IMR-90 (cell line): ENCODE measurements at regions not wholly inside any gene's neighbourhood (a gene's known extent, or its start where the extent isn't known, plus 50 kb on each side); places are given as distances from the start of the nearest gene placed in this dataset.
A peak's percentile ranks its signal among the peaks of the same experiment; 100 is the strongest.

ENCODE experiments used
- ATAC-seq: fragments of 200-7000 bp; cut with Tn5 transposase; 2 replicates; pipeline ENCODE4 v1.9.1; 2020; ENCODE audit warnings: low read depth, mild to moderate bottlenecking, moderate library complexity
- BruUV-seq: library from RNA; stranded (reverse); fragments of 400-500 nt; replicated peaks from 2 replicates; lab custom pipeline; 2021; lab: Mats Ljungman, UMichigan
- CTCF ChIA-PET: fragments of 300-600 bp; formaldehyde crosslinking; extraction: SDS; loops from one replicate; lab custom pipeline; 2021; ENCODE audit warnings: antibody characterized with exemption; lab: Yijun Ruan, JAX
- POLR2A ChIA-PET: fragments of 300-600 bp; sonication (Branson Sonifier 250); formaldehyde crosslinking; loops from one replicate; lab custom pipeline; 2022; ENCODE audit warnings: antibody characterized with exemption; ENCODE audit not compliant: unreplicated experiment; lab: Charles Lee
- DNase-seq: peaks from one replicate; pipeline ENCODE4 v3.0.0; 2013
- H2AFZ ChIP-seq: replicated peaks from 2 replicates; pipeline ENCODE3; 2013; ENCODE audit warnings: low read length, mild to moderate bottlenecking; ENCODE audit not compliant: poor library complexity
- H2AK5ac ChIP-seq: 2 replicates; pipeline ENCODE4 v1.6.1; 2013; ENCODE audit warnings: low read depth, low read length, inconsistent platforms
- H2AK9ac ChIP-seq: replicated peaks from 2 replicates; pipeline ENCODE3; 2013; ENCODE audit warnings: mild to moderate bottlenecking, low read depth, low read length, moderate library complexity; ENCODE audit not compliant: poor library complexity
- H2BK120ac ChIP-seq: 2 replicates; pipeline ENCODE4 v1.6.1; 2013; ENCODE audit warnings: low read depth, low read length, inconsistent platforms
- H2BK15ac ChIP-seq: 3 replicates; pipeline ENCODE4 v1.6.1; 2013; ENCODE audit warnings: low read depth, low read length, inconsistent platforms
- H2BK20ac ChIP-seq: 2 replicates; pipeline ENCODE4 v1.6.1; 2013; ENCODE audit warnings: low read depth, mild to moderate bottlenecking, inconsistent platforms, low read length, moderate library complexity
- H2BK5ac ChIP-seq: 2 replicates; pipeline ENCODE4 v1.6.1; 2013; ENCODE audit warnings: mild to moderate bottlenecking, low read depth, low read length, inconsistent platforms; ENCODE audit not compliant: poor library complexity, severe bottlenecking
- H3K14ac ChIP-seq: replicated peaks from 2 replicates; pipeline ENCODE4 v1.6.1; 2013; ENCODE audit warnings: low read depth, low read length, inconsistent platforms
- H3K18ac ChIP-seq: 2 replicates; pipeline ENCODE4 v1.6.1; 2013; ENCODE audit warnings: low read depth, low read length, control low read depth
- H3K23ac ChIP-seq: 2 replicates; pipeline ENCODE4 v1.6.1; 2013; ENCODE audit warnings: low read depth, low read length, inconsistent platforms
- H3K27ac ChIP-seq: 2 replicates; pipeline ENCODE4 v1.5.1; 2013; ENCODE audit warnings: mild to moderate bottlenecking, control low read depth, low read length; ENCODE audit not compliant: insufficient read depth
- H3K27me3 ChIP-seq: 2 replicates; pipeline ENCODE4 v1.6.1; 2013; ENCODE audit warnings: low read length; ENCODE audit not compliant: control insufficient read depth, insufficient read depth
- H3K36me3 ChIP-seq: 2 replicates; pipeline ENCODE4 v1.6.1; 2013; ENCODE audit warnings: low read length, mixed read lengths; ENCODE audit not compliant: control insufficient read depth, insufficient read depth
- H3K4ac ChIP-seq: 2 replicates; pipeline ENCODE4 v1.6.1; 2013; ENCODE audit warnings: low read depth, low read length, inconsistent platforms
- H3K4me1 ChIP-seq: 2 replicates; pipeline ENCODE4 v1.6.1; 2013; ENCODE audit warnings: low read length, mixed read lengths; ENCODE audit not compliant: control insufficient read depth, insufficient read depth
- H3K4me2 ChIP-seq: 2 replicates; pipeline ENCODE4 v1.6.1; 2013; ENCODE audit warnings: low read depth, mild to moderate bottlenecking, control low read depth, low read length, moderate library complexity
- H3K4me3 ChIP-seq: 2 replicates; pipeline ENCODE4 v1.5.1; 2013; ENCODE audit warnings: low read depth, mild to moderate bottlenecking, control low read depth, low read length, moderate library complexity; ENCODE audit not compliant: insufficient read depth
- H3K56ac ChIP-seq: 2 replicates; pipeline ENCODE4 v1.6.1; 2013; ENCODE audit warnings: low read length, inconsistent platforms; ENCODE audit not compliant: insufficient read depth; ENCODE audit errors: extremely low read depth
- H3K79me1 ChIP-seq, 2 experiments: 2 replicates each; pipeline ENCODE4 v1.6.1; 2013; ENCODE audit warnings: low read length in 2 of 2, inconsistent platforms in 1 of 2, low read depth in 1 of 2
- H3K9ac ChIP-seq: 2 replicates; pipeline ENCODE4 v1.6.1; 2013; ENCODE audit warnings: low read depth, low read length, control low read depth
- H3K9me1 ChIP-seq: 2 replicates; pipeline ENCODE4 v1.6.1; 2013; ENCODE audit warnings: low read length, inconsistent platforms; ENCODE audit not compliant: insufficient read depth
- H3K9me3 ChIP-seq: 2 replicates; pipeline ENCODE4 v1.6.1; 2013; ENCODE audit warnings: low read length; ENCODE audit not compliant: control insufficient read depth, insufficient read depth
- H4K20me1 ChIP-seq: 2 replicates; pipeline ENCODE4 v1.6.1; 2013; ENCODE audit warnings: low read length, inconsistent platforms; ENCODE audit not compliant: insufficient read depth
- H4K5ac ChIP-seq: 2 replicates; pipeline ENCODE4 v1.6.1; 2013; ENCODE audit warnings: mild to moderate bottlenecking, low read depth, low read length, control low read depth
- H4K8ac ChIP-seq, 2 experiments: 2 replicates each; pipeline ENCODE4 v1.6.1; 2013; ENCODE audit warnings: low read depth in 2 of 2, low read length in 2 of 2, control low read depth in 1 of 2, inconsistent platforms in 1 of 2
- H4K91ac ChIP-seq: 2 replicates; pipeline ENCODE4 v1.6.1; 2013; ENCODE audit warnings: low read depth, low read length, inconsistent platforms; ENCODE audit not compliant: insufficient read depth
- MXI1 ChIP-seq: IDR thresholded peaks from 2 replicates; pipeline ENCODE4 v1.6.1; 2012; ENCODE audit warnings: low read depth, mild to moderate bottlenecking, low read length, moderate library complexity, borderline replicate concordance
- RAD21 ChIP-seq: IDR thresholded peaks from 2 replicates; pipeline ENCODE4 v1.6.1; 2012; ENCODE audit warnings: low read length, improper control_type of control experiment
- RFX5 ChIP-seq: IDR thresholded peaks from 2 replicates; pipeline ENCODE4 v1.8.0; 2012; ENCODE audit warnings: low read depth, mild to moderate bottlenecking, low read length, moderate library complexity
- WGBS, 2 experiments: methylation state at CpG; one replicate each; pipeline versions ENCODE4 v1.1.5 to v1.1.7; 2013; ENCODE audit warnings: missing lambda C conversion rate in 2 of 2; ENCODE audit not compliant: insufficient read length in 1 of 2; ENCODE audit errors: extremely low coverage in 2 of 2; 5-methylcytosine and 5-hydroxymethylcytosine counted together
- dilution Hi-C: fragments of 300-500 bp; cut with HindIII; formaldehyde crosslinking; loops from one replicate; pipeline ENCODE4 v1.14.3; 2018; ENCODE audit warnings: low sequenced_read_pairs; ENCODE audit not compliant: unreplicated experiment
- in situ Hi-C: fragments of 300-500 bp; cut with MboI; formaldehyde crosslinking; loops from 3 replicates; pipeline ENCODE4 v1.14.3; 2019; ENCODE audit warnings: low sequenced_read_pairs, inconsistent platforms, mixed read lengths
- intact Hi-C: fragments of 100-400 bp; cut with micrococcal nuclease; formaldehyde crosslinking; loops from 2 replicates; pipeline ENCODE4 v1.10.0; 2022
- TF ChIP-seq, protein P1 (sequence below): conservative IDR thresholded peaks from 2 replicates; pipeline ENCODE4 v1.5.1; 2012; ENCODE audit warnings: mild to moderate bottlenecking, low read depth, low read length, improper control_type of control experiment
- TF ChIP-seq, protein P2 (sequence below): fragments of 150-350 bp; IDR thresholded peaks from 2 replicates; pipeline ENCODE4 v1.6.1; 2017; ENCODE audit warnings: mild to moderate bottlenecking, antibody characterized with exemption, low read length, low read depth

DNA sequence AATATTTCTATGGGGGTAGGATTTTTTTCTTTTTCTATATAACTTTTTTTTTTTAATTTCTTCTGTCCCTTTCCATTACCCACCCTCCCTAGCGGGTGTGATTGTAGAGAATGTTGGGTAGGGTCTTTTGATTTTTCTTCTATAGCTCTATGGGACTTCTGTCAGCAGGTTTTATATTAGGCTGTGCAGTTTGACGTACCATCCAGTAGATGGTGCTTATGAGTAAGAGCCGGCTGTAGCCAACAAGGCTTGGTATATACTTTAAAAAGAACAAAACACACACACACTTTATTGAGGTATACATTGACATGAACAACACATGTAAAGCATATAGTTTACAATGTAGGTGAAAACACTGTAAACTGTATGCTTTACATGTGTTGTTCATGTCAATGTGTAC lies 247.9 kb upstream of the POF1B start:
- no CpG with 5 or more reads among the region's 3 CpGs for WGBS, 2 experiments
- intact Hi-C loops (loop anchor here (1.0 kb wide), 1 partner anchor 544 kb away; no protein-coding TSS in a partner anchor), dilution Hi-C loops (no loop called here), in situ Hi-C loops (no loop called here)
- Histone ChIP-seq H3K4me1 (no peaks in the 10 kb centered on the region), H2BK5ac (no peak overlapping the region), H4K91ac (no peak overlapping the region), H3K4ac (no peak overlapping the region), H3K18ac (no peak overlapping the region), H4K20me1 (no peaks in the 10 kb centered on the region), H2BK120ac (no peak overlapping the region), H3K27ac (no peak overlapping the region), H3K79me1 (no peaks in the 10 kb centered on the region), H4K8ac (no peak overlapping the region), H3K4me2 (no peak overlapping the region), H3K27me3 (no peaks in the 10 kb centered on the region), H3K14ac (no peak overlapping the region), H3K56ac (no peak overlapping the region), H3K23ac (no peak overlapping the region), H3K9me1 (no peaks in the 10 kb centered on the region), H3K4me3 (no peak overlapping the region), H2AK5ac (no peak overlapping the region), H3K9me3 (no peaks in the 10 kb centered on the region; the same call in 1 of the 2 replicates), H2BK15ac (no peak overlapping the region), H3K36me3 (no peaks in the 10 kb centered on the region), H2AFZ (no peak overlapping the region), H3K9ac (no peak overlapping the region), H2BK20ac (no peak overlapping the region), H4K5ac (no peak overlapping the region), H2AK9ac (no peak overlapping the region)
- BruUV-seq: no TSS peak
- DNase-seq (peak; percentile 5), ATAC-seq (peak; percentile 53; the same call in 1 of the 2 replicates)
- CTCF ChIA-PET: interaction anchor here (0.6 to 0.7 kb wide), 2 partner anchors 9 to 25 kb away, joined by 3 read pairs; no protein-coding TSS in a partner anchor
- POLR2A ChIA-PET: no interaction called here
- TF ChIP-seq, protein P1, sequence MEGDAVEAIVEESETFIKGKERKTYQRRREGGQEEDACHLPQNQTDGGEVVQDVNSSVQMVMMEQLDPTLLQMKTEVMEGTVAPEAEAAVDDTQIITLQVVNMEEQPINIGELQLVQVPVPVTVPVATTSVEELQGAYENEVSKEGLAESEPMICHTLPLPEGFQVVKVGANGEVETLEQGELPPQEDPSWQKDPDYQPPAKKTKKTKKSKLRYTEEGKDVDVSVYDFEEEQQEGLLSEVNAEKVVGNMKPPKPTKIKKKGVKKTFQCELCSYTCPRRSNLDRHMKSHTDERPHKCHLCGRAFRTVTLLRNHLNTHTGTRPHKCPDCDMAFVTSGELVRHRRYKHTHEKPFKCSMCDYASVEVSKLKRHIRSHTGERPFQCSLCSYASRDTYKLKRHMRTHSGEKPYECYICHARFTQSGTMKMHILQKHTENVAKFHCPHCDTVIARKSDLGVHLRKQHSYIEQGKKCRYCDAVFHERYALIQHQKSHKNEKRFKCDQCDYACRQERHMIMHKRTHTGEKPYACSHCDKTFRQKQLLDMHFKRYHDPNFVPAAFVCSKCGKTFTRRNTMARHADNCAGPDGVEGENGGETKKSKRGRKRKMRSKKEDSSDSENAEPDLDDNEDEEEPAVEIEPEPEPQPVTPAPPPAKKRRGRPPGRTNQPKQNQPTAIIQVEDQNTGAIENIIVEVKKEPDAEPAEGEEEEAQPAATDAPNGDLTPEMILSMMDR: peak; percentile 46
- peak; percentile 34 for TF ChIP-seq RAD21
- TF ChIP-seq, protein P2, sequence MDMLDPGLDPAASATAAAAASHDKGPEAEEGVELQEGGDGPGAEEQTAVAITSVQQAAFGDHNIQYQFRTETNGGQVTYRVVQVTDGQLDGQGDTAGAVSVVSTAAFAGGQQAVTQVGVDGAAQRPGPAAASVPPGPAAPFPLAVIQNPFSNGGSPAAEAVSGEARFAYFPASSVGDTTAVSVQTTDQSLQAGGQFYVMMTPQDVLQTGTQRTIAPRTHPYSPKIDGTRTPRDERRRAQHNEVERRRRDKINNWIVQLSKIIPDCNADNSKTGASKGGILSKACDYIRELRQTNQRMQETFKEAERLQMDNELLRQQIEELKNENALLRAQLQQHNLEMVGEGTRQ: no peak
- TF ChIP-seq RFX5: no peak
- TF ChIP-seq MXI1: no peak
